IPS DF 4.7 (cell line): ENCODE measurements at regions not wholly inside any gene's neighbourhood (a gene's known extent, or its start where the extent isn't known, plus 50 kb on each side); places are given as distances from the start of the nearest gene placed in this dataset.

Experiments
- DNase-seq: peaks from one replicate; pipeline ENCODE4 v3.0.0-alpha.2; 2013; ENCODE audit warnings: low spot score; ENCODE audit errors: extremely low read depth

- DNase-seq: peak; percentile 51
These were observed 315.7 kb upstream of the C11orf87 start for GRCh38 chr11:109106151-109106906.

GRCh38 chr11:109109150-109109549 is 312.8 kb upstream of the C11orf87 start:
- DNase-seq: no peak

GRCh38 chr11:109109571-109110315 is 312.2 kb upstream of the C11orf87 start:
- DNase-seq: no peak

GRCh38 chr11:109112261-109112660 is 309.7 kb upstream of the C11orf87 start:
- no peak for DNase-seq

GRCh38 chr11:109112821-109113280 is 309.1 kb upstream of the C11orf87 start:
- no peak for DNase-seq

GRCh38 chr11:109120341-109120740 is 301.6 kb upstream of the C11orf87 start:
- DNase-seq: no peak

GRCh38 chr11:109121173-109121932 is 300.6 kb upstream of the C11orf87 start:
- no peak for DNase-seq

GRCh38 chr11:109123816-109124787 is 297.9 kb upstream of the C11orf87 start:
- no peak for DNase-seq

GRCh38 chr11:109130910-109131309 is 291.1 kb upstream of the C11orf87 start:
- DNase-seq: no peak

- no peak for DNase-seq
These were observed 289.5 kb upstream of the C11orf87 start for GRCh38 chr11:109132539-109132938.

- DNase-seq: no peak
These were observed 288.8 kb upstream of the C11orf87 start for GRCh38 chr11:109133159-109133558.

- DNase-seq: no peak
These were observed 286.4 kb upstream of the C11orf87 start for GRCh38 chr11:109135627-109136026.

- DNase-seq: no peak
These were observed 283.8 kb upstream of the C11orf87 start for GRCh38 chr11:109138196-109138595.

GRCh38 chr11:109140426-109140825 is 281.6 kb upstream of the C11orf87 start:
- no peak for DNase-seq

GRCh38 chr11:109140857-109141515 is 281.0 kb upstream of the C11orf87 start:
- no peak for DNase-seq

GRCh38 chr11:109145287-109145686 is 276.7 kb upstream of the C11orf87 start:
- no peak for DNase-seq

- DNase-seq: no peak
These were observed 274.3 kb upstream of the C11orf87 start for GRCh38 chr11:109147726-109148125.

- no peak for DNase-seq
These were observed 273.3 kb upstream of the C11orf87 start for GRCh38 chr11:109148669-109149068.

GRCh38 chr11:109150581-109150980 is 271.4 kb upstream of the C11orf87 start:
- DNase-seq: no peak

GRCh38 chr11:109153836-109154235 is 268.2 kb upstream of the C11orf87 start:
- DNase-seq: no peak
